OCI-LY7 (cell line): ENCODE measurements at regions not wholly inside any gene's neighbourhood (a gene's known extent, or its start where the extent isn't known, plus 50 kb on each side); places are given as distances from the start of the nearest gene placed in this dataset.
"Not testable (repeated sequence)": the region's sequence is repeated elsewhere in the genome, so short reads cannot be mapped to it uniquely, and the experiment has no call there.

Source experiments
- BruUV-seq: library from RNA; stranded (reverse); fragments of 400-500 nt; replicated peaks from 2 replicates; lab custom pipeline; 2021; lab: Mats Ljungman, UMichigan
- CTCF ChIA-PET: fragments of 300-600 bp; sonication (Branson Sonifier 250); formaldehyde crosslinking; loops from one replicate; lab custom pipeline; 2022; ENCODE audit warnings: antibody characterized with exemption; ENCODE audit not compliant: unreplicated experiment; lab: Charles Lee
- POLR2A ChIA-PET: fragments of 300-600 bp; sonication (Branson Sonifier 250); formaldehyde crosslinking; loops from one replicate; lab custom pipeline; 2022; ENCODE audit warnings: antibody characterized with exemption; lab: Charles Lee
- DNase-seq: peaks from one replicate; pipeline ENCODE4 v3.0.0-alpha.2; 2015; ENCODE audit warnings: low spot score
- H2AFZ ChIP-seq: fragments of 200-600 bp; sonication (generic), shearing (Covaris generic); 2 replicates; pipeline ENCODE4 v1.6.1; 2014; ENCODE audit warnings: mild to moderate bottlenecking, antibody characterized with exemption, low read length, moderate library complexity
- H3K27ac ChIP-seq: fragments of 200-600 bp; sonication (generic); 2 replicates; pipeline ENCODE4 v1.5.1; 2014; ENCODE audit warnings: mixed run types, low read depth, mild to moderate bottlenecking, moderate library complexity, low read length, inconsistent platforms; ENCODE audit not compliant: poor library complexity, severe bottlenecking
- H3K36me3 ChIP-seq: fragments of 200-600 bp; sonication (generic); 2 replicates; pipeline ENCODE4 v1.6.1; 2014; ENCODE audit warnings: mild to moderate bottlenecking, antibody characterized with exemption, low read length, moderate library complexity, mixed read lengths; ENCODE audit not compliant: insufficient read depth
- H3K4me1 ChIP-seq: fragments of 200-600 bp; sonication (generic); 2 replicates; pipeline ENCODE4 v1.5.1; 2014; ENCODE audit warnings: mild to moderate bottlenecking, low read length; ENCODE audit not compliant: insufficient read depth, poor library complexity, severe bottlenecking
- H3K4me2 ChIP-seq: fragments of 200-600 bp; sonication (generic); 2 replicates; pipeline ENCODE4 v1.6.1; 2014; ENCODE audit warnings: mild to moderate bottlenecking, low read length
- H3K4me3 ChIP-seq: fragments of 200-600 bp; sonication (generic); 2 replicates; pipeline ENCODE4 v1.5.1; 2014; ENCODE audit warnings: mild to moderate bottlenecking, low read depth, low read length; ENCODE audit not compliant: poor library complexity, severe bottlenecking
- H3K79me2 ChIP-seq: fragments of 200-600 bp; sonication (generic); 2 replicates; pipeline ENCODE4 v1.6.1; 2016; ENCODE audit warnings: low read depth, mild to moderate bottlenecking, low read length, moderate library complexity, mixed read lengths; ENCODE audit not compliant: insufficient read depth
- H3K9me2 ChIP-seq: fragments of 200-600 bp; sonication (generic); 2 replicates; pipeline ENCODE4 v1.6.1; 2016; ENCODE audit warnings: mild to moderate bottlenecking, low read length, mixed read lengths; ENCODE audit not compliant: insufficient read depth
- H3K9me3 ChIP-seq: fragments of 200-600 bp; sonication (generic); 2 replicates; pipeline ENCODE4 v1.6.1; 2014; ENCODE audit warnings: mild to moderate bottlenecking, mixed run types, low read length, mixed read lengths
- H4K20me1 ChIP-seq: fragments of 200-600 bp; sonication (generic); 2 replicates; pipeline ENCODE4 v1.6.1; 2014; ENCODE audit warnings: mild to moderate bottlenecking, antibody characterized with exemption, low read length, moderate library complexity, mixed read lengths; ENCODE audit not compliant: insufficient read depth
- EZH2phosphoT487 ChIP-seq: fragments of 200-600 bp; sonication (generic); IDR thresholded peaks from 2 replicates; pipeline ENCODE4 v1.6.1; 2018; ENCODE audit warnings: low read depth, borderline replicate concordance, mild to moderate bottlenecking, mixed run types, antibody characterized with exemption, low read length, moderate library complexity, mixed read lengths
- intact Hi-C: fragments of 100-400 bp; cut with micrococcal nuclease; formaldehyde crosslinking; loops from one replicate; pipeline ENCODE4 v1.10.0; 2022; ENCODE audit not compliant: unreplicated experiment
- TF ChIP-seq, protein P1 (sequence below): fragments of 200-600 bp; sonication (generic); conservative IDR thresholded peaks from 2 replicates; pipeline ENCODE4 v1.5.1; 2014; ENCODE audit warnings: mild to moderate bottlenecking, antibody characterized with exemption, low read length, moderate library complexity, mixed read lengths

GRCh38 chr19:28596561-28597071, 616.3 kb downstream of the UQCRFS1 start:
- H3K4me2 ChIP-seq = no peak overlapping the region
- TF ChIP-seq EZH2phosphoT487 = no peak
- TF ChIP-seq, protein P1, sequence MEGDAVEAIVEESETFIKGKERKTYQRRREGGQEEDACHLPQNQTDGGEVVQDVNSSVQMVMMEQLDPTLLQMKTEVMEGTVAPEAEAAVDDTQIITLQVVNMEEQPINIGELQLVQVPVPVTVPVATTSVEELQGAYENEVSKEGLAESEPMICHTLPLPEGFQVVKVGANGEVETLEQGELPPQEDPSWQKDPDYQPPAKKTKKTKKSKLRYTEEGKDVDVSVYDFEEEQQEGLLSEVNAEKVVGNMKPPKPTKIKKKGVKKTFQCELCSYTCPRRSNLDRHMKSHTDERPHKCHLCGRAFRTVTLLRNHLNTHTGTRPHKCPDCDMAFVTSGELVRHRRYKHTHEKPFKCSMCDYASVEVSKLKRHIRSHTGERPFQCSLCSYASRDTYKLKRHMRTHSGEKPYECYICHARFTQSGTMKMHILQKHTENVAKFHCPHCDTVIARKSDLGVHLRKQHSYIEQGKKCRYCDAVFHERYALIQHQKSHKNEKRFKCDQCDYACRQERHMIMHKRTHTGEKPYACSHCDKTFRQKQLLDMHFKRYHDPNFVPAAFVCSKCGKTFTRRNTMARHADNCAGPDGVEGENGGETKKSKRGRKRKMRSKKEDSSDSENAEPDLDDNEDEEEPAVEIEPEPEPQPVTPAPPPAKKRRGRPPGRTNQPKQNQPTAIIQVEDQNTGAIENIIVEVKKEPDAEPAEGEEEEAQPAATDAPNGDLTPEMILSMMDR = no peak
- peaks cover 40% of the 10 kb centered on the region for H3K4me1 ChIP-seq
- no peaks in the 10 kb centered on the region for H3K9me2 ChIP-seq
- H2AFZ ChIP-seq = no peak overlapping the region
- H3K4me3 ChIP-seq = no peak overlapping the region
- H3K9me3 ChIP-seq = no peaks in the 10 kb centered on the region
- DNase-seq = no peak
- BruUV-seq = no TSS peak
- CTCF ChIA-PET = interaction anchor here (0.6 kb wide), 1 partner anchor 37 kb away, joined by 3 read pairs; no protein-coding TSS in a partner anchor
- H3K79me2 ChIP-seq = no peaks in the 10 kb centered on the region
- no peak overlapping the region for H3K27ac ChIP-seq
- H4K20me1 ChIP-seq = no peaks in the 10 kb centered on the region
- POLR2A ChIA-PET = interaction anchor here (1.1 to 1.5 kb wide), 2 partner anchors 11 to 55 kb away, joined by 3 to 5 read pairs; no protein-coding TSS in a partner anchor
- H3K36me3 ChIP-seq = no peaks in the 10 kb centered on the region
- intact Hi-C loops = no loop called here

DNA sequence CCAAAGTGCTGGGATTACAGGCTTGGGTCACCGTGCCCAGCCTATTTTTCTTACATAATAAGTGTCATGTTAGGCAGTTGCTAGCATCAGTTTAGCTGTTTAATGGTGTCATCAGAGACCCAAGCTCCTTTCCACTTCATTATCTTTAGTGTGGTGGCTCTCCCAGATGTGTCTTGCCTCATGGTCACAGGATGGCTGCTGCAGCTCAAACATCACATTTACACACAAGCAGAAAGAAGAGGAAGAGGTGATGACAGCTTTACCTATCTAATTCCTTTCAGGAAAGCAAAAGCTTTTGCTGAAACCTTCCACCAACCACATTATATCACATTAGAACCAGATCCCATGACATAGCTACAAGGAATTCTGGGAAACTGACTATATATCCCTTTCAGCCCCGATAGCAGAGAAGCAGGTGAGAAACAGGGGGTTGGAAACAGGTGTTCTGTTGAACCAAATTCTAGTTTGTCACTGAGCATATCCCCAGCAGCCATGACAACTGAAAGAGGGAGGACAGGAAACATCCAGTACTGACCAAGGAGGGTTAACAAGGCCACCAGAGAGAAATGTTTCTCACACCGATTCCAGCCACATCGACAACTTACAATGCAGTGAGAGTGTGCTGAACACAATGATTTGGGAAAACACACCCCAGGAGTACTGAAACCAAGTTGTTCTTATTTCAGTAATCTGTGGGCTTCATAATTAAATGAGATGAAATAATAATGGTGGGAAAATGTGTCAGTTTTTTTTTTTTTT, 617.0 kb downstream of the UQCRFS1 start:
- no peak overlapping the region for H2AFZ ChIP-seq
- TF ChIP-seq, protein P1 = no peak
- TF ChIP-seq EZH2phosphoT487 = no peak
- DNase-seq = no peak
- intact Hi-C loops = no loop called here
- no peak overlapping the region for H3K4me3 ChIP-seq
- BruUV-seq = no TSS peak
- no peak overlapping the region for H3K27ac ChIP-seq
- H3K4me2 ChIP-seq = no peak overlapping the region
- H3K9me3 ChIP-seq = no peaks in the 10 kb centered on the region
- no peaks in the 10 kb centered on the region for H3K79me2 ChIP-seq
- H4K20me1 ChIP-seq = no peaks in the 10 kb centered on the region
- H3K4me1 ChIP-seq = peaks cover 40% of the 10 kb centered on the region
- no peaks in the 10 kb centered on the region for H3K9me2 ChIP-seq
- POLR2A ChIA-PET = interaction anchor here (1.1 to 1.5 kb wide), 2 partner anchors 10 to 55 kb away, joined by 3 to 5 read pairs; no protein-coding TSS in a partner anchor
- H3K36me3 ChIP-seq = no peaks in the 10 kb centered on the region
- CTCF ChIA-PET = interaction anchor here (0.6 kb wide), 1 partner anchor 38 kb away, joined by 3 read pairs; no protein-coding TSS in a partner anchor

DNA sequence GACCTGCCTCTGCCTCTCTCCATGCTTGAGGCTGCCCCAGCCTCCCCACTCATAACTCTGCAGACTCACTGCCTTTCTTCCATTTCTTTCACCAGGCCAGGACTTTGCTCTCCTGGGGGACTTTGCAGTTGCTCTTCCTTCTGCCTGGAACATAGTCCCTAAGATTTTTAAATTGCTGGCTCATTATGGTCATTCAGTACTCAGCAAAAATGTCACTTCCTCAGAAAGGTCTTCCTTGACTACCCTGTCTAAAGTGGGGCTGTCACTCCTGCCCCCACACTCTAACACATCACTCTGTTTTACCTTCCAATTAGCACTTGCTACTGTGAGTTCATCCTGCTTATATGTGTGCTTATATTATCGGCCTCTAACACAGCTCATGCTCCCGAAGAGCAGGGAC, 618.2 kb downstream of the UQCRFS1 start:
- Histone ChIP-seq H3K27ac (no peak overlapping the region), H3K79me2 (no peaks in the 10 kb centered on the region), H3K9me2 (no peaks in the 10 kb centered on the region), H4K20me1 (no peaks in the 10 kb centered on the region), H3K36me3 (no peaks in the 10 kb centered on the region), H3K4me3 (no peak overlapping the region), H2AFZ (no peak overlapping the region), H3K9me3 (no peaks in the 10 kb centered on the region), H3K4me1 (peaks cover 45% of the 10 kb centered on the region), H3K4me2 (no peak overlapping the region)
- BruUV-seq = no TSS peak
- no peak for DNase-seq
- intact Hi-C loops = no loop called here
- TF ChIP-seq EZH2phosphoT487 = no peak
- TF ChIP-seq, protein P1 = no peak
- ChIA-PET POLR2A (no interaction called here), CTCF (no interaction called here)

GRCh38 chr19:28589991-28590411, 623.0 kb downstream of the UQCRFS1 start:
- H3K36me3 ChIP-seq, CTCF ChIA-PET, H3K9me3 ChIP-seq, POLR2A ChIA-PET, H3K9me2 ChIP-seq, H3K79me2 ChIP-seq, BruUV-seq, H4K20me1 ChIP-seq, H2AFZ ChIP-seq: not testable (repeated sequence)
- H3K27ac ChIP-seq = peak overlapping the region; percentile 85
- DNase-seq = peak; percentile 74
- peak overlapping the region; percentile 52 for H3K4me2 ChIP-seq
- peak overlapping the region; percentile 23 for H3K4me3 ChIP-seq
- H3K4me1 ChIP-seq = peaks cover 81% of the 10 kb centered on the region
- intact Hi-C loops = loop anchor here (1.0 kb wide), 2 partner anchors 13 to 42 kb away; no protein-coding TSS in a partner anchor
